GM12875 (cell line): ENCODE measurements at regions not wholly inside any gene's neighbourhood (a gene's known extent, or its start where the extent isn't known, plus 50 kb on each side); places are given as distances from the start of the nearest gene placed in this dataset.

Experiments
- H3K4me3 ChIP-seq: one replicate; pipeline ENCODE4 v1.5.1; 2011; ENCODE audit warnings: low read depth, low read length, control low read depth
- CTCF ChIP-seq: IDR thresholded peaks from 2 replicates; pipeline ENCODE4 v1.5.1; 2011; ENCODE audit warnings: low read depth, mild to moderate bottlenecking, control low read depth, inconsistent platforms, low read length, moderate library complexity, borderline replicate concordance; ENCODE audit not compliant: insufficient read depth

GRCh38 chr3:174444391-174444790, 414.7 kb upstream of the NAALADL2 start:
- no peak overlapping the region for H3K4me3 ChIP-seq
- no peak for TF ChIP-seq CTCF

GRCh38 chr3:174457758-174458157, 401.4 kb upstream of the NAALADL2 start:
- H3K4me3 ChIP-seq = no peak overlapping the region
- no peak for TF ChIP-seq CTCF

GRCh38 chr3:174460831-174461230, 398.3 kb upstream of the NAALADL2 start:
- no peak for TF ChIP-seq CTCF
- H3K4me3 ChIP-seq = no peak overlapping the region

GRCh38 chr3:174462916-174463315, 396.2 kb upstream of the NAALADL2 start:
- no peak overlapping the region for H3K4me3 ChIP-seq
- no peak for TF ChIP-seq CTCF

- no peak overlapping the region for H3K4me3 ChIP-seq
- no peak for TF ChIP-seq CTCF
These were observed 394.0 kb upstream of the NAALADL2 start for GRCh38 chr3:174465177-174465576.

- TF ChIP-seq CTCF = no peak
- no peak overlapping the region for H3K4me3 ChIP-seq
These were observed 392.6 kb upstream of the NAALADL2 start for GRCh38 chr3:174466471-174467054.

- no peak for TF ChIP-seq CTCF
- H3K4me3 ChIP-seq = no peak overlapping the region
These were observed 381.6 kb upstream of the NAALADL2 start for GRCh38 chr3:174477491-174477890.
